OCI-LY1 (cell line): ENCODE measurements at regions not wholly inside any gene's neighbourhood (a gene's known extent, or its start where the extent isn't known, plus 50 kb on each side); places are given as distances from the start of the nearest gene placed in this dataset.

Experiments
- H2AFZ ChIP-seq: fragments of 200-600 bp; sonication (generic), shearing (Covaris generic); 2 replicates; pipeline ENCODE4 v1.6.0; 2014; ENCODE audit warnings: antibody characterized with exemption, mild to moderate bottlenecking, low read length
- H3F3A ChIP-seq: fragments of 200-600 bp; sonication (generic), shearing (Covaris generic); 2 replicates; pipeline ENCODE4 v1.6.0; 2014; ENCODE audit warnings: mild to moderate bottlenecking, antibody characterized with exemption, low read length, moderate library complexity; ENCODE audit not compliant: insufficient read depth
- H3K27ac ChIP-seq: fragments of 200-600 bp; sonication (generic); 2 replicates; pipeline ENCODE4 v1.5.1; 2014; ENCODE audit warnings: low read length, mixed run types, mild to moderate bottlenecking, low read depth; ENCODE audit not compliant: poor library complexity, severe bottlenecking
- H3K27me3 ChIP-seq: fragments of 200-600 bp; sonication (generic); 2 replicates; pipeline ENCODE4 v1.6.0; 2014; ENCODE audit warnings: antibody characterized with exemption, mild to moderate bottlenecking, low read length, moderate library complexity; ENCODE audit not compliant: insufficient read depth
- H3K36me3 ChIP-seq: fragments of 200-600 bp; sonication (generic); 2 replicates; pipeline ENCODE4 v1.6.1; 2014; ENCODE audit warnings: mild to moderate bottlenecking, antibody characterized with exemption, low read length, moderate library complexity, mixed read lengths; ENCODE audit not compliant: insufficient read depth
- H3K4me1 ChIP-seq: fragments of 200-600 bp; sonication (generic); 2 replicates; pipeline ENCODE4 v1.5.1; 2014; ENCODE audit warnings: mild to moderate bottlenecking, low read length, moderate library complexity; ENCODE audit not compliant: insufficient read depth, severe bottlenecking
- H3K4me2 ChIP-seq: fragments of 200-600 bp; sonication (generic), shearing (Covaris generic); 2 replicates; pipeline ENCODE4 v1.6.1; 2014; ENCODE audit warnings: low read length
- H3K4me3 ChIP-seq: fragments of 200-600 bp; sonication (generic); 2 replicates; pipeline ENCODE4 v1.5.1; 2014; ENCODE audit warnings: low read length, low read depth, mild to moderate bottlenecking, mixed read lengths; ENCODE audit not compliant: poor library complexity, severe bottlenecking
- H3K79me2 ChIP-seq: fragments of 200-600 bp; shearing (Covaris generic); 2 replicates; pipeline ENCODE4 v1.6.1; 2016; ENCODE audit warnings: mixed run types, low read length, mixed read lengths; ENCODE audit not compliant: insufficient read depth
- H3K9ac ChIP-seq: fragments of 200-600 bp; sonication (generic), shearing (Covaris generic); 2 replicates; pipeline ENCODE4 v1.6.1; 2014; ENCODE audit warnings: mild to moderate bottlenecking, low read length, mixed read lengths
- H3K9me2 ChIP-seq: fragments of 200-600 bp; sonication (generic), shearing (Covaris generic); 2 replicates; pipeline ENCODE4 v1.6.1; 2014; ENCODE audit warnings: low read depth, mild to moderate bottlenecking, low read length, mixed read lengths
- H3K9me3 ChIP-seq: fragments of 200-600 bp; shearing (Covaris generic); 2 replicates; pipeline ENCODE4 v1.6.1; 2014; ENCODE audit warnings: low read length, mixed read lengths
- H4K20me1 ChIP-seq: fragments of 200-600 bp; sonication (generic), shearing (Covaris generic); 2 replicates; pipeline ENCODE4 v1.6.0; 2016; ENCODE audit warnings: mild to moderate bottlenecking, low read length; ENCODE audit not compliant: insufficient read depth
- EZH2 ChIP-seq: fragments of 200-600 bp; sonication (generic), shearing (Covaris generic); IDR thresholded peaks from 2 replicates; pipeline ENCODE4 v1.8.0; 2017; ENCODE audit warnings: borderline replicate concordance, mixed run types, mild to moderate bottlenecking, antibody characterized with exemption, low read length, moderate library complexity, mixed read lengths
- TF ChIP-seq, protein P1 (sequence below): fragments of 200-600 bp; sonication (generic), shearing (Covaris generic); IDR thresholded peaks from 2 replicates; pipeline ENCODE4 v1.5.1; 2017; ENCODE audit warnings: mild to moderate bottlenecking, antibody characterized with exemption, low read length, moderate library complexity, mixed read lengths

DNA sequence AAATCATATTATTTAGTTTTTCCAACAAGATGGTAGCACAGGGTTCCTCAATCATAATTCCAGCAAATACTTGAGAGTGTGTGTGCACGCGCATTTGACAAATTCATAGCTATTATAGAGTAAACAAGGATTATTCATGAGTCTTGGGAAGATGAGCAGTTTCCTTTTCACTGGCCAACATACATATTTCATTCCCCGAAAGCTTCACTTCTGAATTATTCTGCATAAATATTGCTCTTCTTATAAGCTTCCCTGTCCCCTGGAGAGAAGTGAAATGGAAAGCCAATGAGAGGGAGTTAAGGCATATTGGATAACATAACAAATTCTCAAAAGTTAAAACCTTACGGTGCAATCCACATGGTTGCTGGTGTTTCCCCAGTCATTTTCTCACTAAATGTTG is 386.4 kb upstream of the SEMA6A start:
- Histone ChIP-seq H3F3A (no peaks in the 10 kb centered on the region), H3K79me2 (no peaks in the 10 kb centered on the region), H3K27ac (no peak overlapping the region), H4K20me1 (no peaks in the 10 kb centered on the region), H3K4me3 (no peak overlapping the region), H3K4me2 (no peak overlapping the region), H3K36me3 (no peaks in the 10 kb centered on the region), H3K9ac (no peak overlapping the region), H3K9me2 (no peaks in the 10 kb centered on the region), H2AFZ (no peak overlapping the region), H3K27me3 (no peaks in the 10 kb centered on the region), H3K9me3 (no peaks in the 10 kb centered on the region), H3K4me1 (no peaks in the 10 kb centered on the region)
- TF ChIP-seq EZH2: no peak
- TF ChIP-seq, protein P1, sequence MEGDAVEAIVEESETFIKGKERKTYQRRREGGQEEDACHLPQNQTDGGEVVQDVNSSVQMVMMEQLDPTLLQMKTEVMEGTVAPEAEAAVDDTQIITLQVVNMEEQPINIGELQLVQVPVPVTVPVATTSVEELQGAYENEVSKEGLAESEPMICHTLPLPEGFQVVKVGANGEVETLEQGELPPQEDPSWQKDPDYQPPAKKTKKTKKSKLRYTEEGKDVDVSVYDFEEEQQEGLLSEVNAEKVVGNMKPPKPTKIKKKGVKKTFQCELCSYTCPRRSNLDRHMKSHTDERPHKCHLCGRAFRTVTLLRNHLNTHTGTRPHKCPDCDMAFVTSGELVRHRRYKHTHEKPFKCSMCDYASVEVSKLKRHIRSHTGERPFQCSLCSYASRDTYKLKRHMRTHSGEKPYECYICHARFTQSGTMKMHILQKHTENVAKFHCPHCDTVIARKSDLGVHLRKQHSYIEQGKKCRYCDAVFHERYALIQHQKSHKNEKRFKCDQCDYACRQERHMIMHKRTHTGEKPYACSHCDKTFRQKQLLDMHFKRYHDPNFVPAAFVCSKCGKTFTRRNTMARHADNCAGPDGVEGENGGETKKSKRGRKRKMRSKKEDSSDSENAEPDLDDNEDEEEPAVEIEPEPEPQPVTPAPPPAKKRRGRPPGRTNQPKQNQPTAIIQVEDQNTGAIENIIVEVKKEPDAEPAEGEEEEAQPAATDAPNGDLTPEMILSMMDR: no peak

DNA sequence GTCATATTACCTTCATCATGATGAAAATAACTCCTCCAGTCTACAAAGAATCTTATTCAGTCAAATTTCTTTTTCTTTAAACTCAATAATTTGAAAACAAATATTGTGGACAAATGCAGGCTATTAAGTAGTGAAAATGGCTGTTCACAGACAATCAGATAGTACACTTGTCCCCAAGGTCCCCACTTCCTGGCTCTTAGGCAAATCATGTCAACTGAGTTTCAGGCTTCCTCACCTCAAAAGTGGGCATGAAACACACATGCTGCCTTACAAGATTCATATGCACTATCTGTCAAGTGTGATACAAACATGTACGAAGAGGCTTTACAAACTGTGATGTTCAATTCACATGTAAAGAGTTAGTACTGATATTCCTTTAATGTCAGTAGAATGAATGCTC is 385.2 kb upstream of the SEMA6A start:
- no peak overlapping the region for H3K4me2 ChIP-seq
- TF ChIP-seq, protein P1: no peak
- TF ChIP-seq EZH2: no peak
- H4K20me1 ChIP-seq: no peaks in the 10 kb centered on the region
- H3K9me3 ChIP-seq: no peaks in the 10 kb centered on the region
- H3K9me2 ChIP-seq: no peaks in the 10 kb centered on the region
- H3K79me2 ChIP-seq: no peaks in the 10 kb centered on the region
- no peaks in the 10 kb centered on the region for H3K27me3 ChIP-seq
- H3K4me3 ChIP-seq: no peak overlapping the region
- no peaks in the 10 kb centered on the region for H3K4me1 ChIP-seq
- H2AFZ ChIP-seq: no peak overlapping the region
- no peaks in the 10 kb centered on the region for H3F3A ChIP-seq
- H3K36me3 ChIP-seq: no peaks in the 10 kb centered on the region
- H3K9ac ChIP-seq: no peak overlapping the region
- no peak overlapping the region for H3K27ac ChIP-seq

DNA sequence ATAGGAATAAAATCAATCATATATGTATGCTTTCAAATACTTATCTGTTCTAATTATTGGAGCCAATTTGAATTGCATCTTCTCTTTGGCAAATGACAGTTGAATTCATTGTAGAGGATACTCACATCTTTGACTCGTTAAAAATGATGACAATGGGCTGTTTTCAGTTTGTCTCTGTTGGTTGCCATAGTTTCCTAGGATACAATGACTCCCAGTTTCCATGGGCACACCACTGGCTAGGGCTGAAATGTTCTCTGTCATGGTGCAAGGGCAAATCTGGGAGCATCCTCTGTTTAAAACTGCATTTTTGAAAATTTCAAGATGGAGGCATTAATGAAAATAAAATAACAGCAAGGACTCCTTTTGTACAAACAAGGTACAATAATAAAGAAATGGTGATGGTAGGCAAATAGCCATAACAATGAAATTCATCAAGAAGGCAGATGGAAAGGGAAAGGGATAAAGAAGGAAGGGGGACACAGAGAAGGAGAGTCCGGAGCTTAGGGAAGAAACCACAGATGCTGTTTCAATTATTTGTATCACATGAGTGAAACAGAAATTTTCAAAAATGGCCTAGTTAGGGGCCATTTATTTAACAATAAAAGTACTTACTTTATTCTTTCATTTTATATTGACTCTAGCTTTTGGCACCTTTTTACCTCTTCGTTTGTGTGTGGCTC is 378.8 kb upstream of the SEMA6A start:
- Histone ChIP-seq H3F3A (no peaks in the 10 kb centered on the region), H4K20me1 (no peaks in the 10 kb centered on the region), H3K4me1 (no peaks in the 10 kb centered on the region), H3K36me3 (no peaks in the 10 kb centered on the region), H3K9ac (no peak overlapping the region), H3K27me3 (no peaks in the 10 kb centered on the region), H3K9me2 (no peaks in the 10 kb centered on the region), H3K27ac (no peak overlapping the region), H3K79me2 (no peaks in the 10 kb centered on the region), H3K4me3 (no peak overlapping the region), H3K9me3 (no peaks in the 10 kb centered on the region), H2AFZ (no peak overlapping the region), H3K4me2 (no peak overlapping the region)
- TF ChIP-seq, protein P1: no peak
- no peak for TF ChIP-seq EZH2
